Activated naive CD4-positive, alpha-beta T cell treated with anti-CD3 and anti-CD28 coated beads, Interleukin-2, amount 50 U/mL, for 72 hours (primary cell): ENCODE measurements at regions not wholly inside any gene's neighbourhood (a gene's known extent, or its start where the extent isn't known, plus 50 kb on each side); places are given as distances from the start of the nearest gene placed in this dataset.

ENCODE experiments used
- ATAC-seq, 2 donors: fragments of 150-1000 bp; cut with Tn5 transposase; 2 replicates each; pipeline ENCODE4 v1.10.0; 2021; ENCODE audit warnings: mild to moderate bottlenecking in 2 of 2, moderate library complexity in 2 of 2
- DNase-seq, 2 donors: peaks; one replicate each; pipeline ENCODE4 v3.0.0; 2021 to 2022; ENCODE audit warnings: low spot score in 2 of 2
- H3K27ac Mint-ChIP-seq, 2 donors: one replicate each; pipeline ENCODE4 v1.8.0; 2022; ENCODE audit warnings: mild to moderate bottlenecking in 2 of 2, mixed read lengths in 2 of 2
- H3K36me3 Mint-ChIP-seq, 2 donors: one replicate each; pipeline ENCODE4 v1.8.0; 2022; ENCODE audit warnings: mixed read lengths in 2 of 2
- H3K9me3 Mint-ChIP-seq, 2 donors: one replicate each; pipeline ENCODE4 v1.8.0; 2022; ENCODE audit warnings: mixed read lengths in 2 of 2

DNA sequence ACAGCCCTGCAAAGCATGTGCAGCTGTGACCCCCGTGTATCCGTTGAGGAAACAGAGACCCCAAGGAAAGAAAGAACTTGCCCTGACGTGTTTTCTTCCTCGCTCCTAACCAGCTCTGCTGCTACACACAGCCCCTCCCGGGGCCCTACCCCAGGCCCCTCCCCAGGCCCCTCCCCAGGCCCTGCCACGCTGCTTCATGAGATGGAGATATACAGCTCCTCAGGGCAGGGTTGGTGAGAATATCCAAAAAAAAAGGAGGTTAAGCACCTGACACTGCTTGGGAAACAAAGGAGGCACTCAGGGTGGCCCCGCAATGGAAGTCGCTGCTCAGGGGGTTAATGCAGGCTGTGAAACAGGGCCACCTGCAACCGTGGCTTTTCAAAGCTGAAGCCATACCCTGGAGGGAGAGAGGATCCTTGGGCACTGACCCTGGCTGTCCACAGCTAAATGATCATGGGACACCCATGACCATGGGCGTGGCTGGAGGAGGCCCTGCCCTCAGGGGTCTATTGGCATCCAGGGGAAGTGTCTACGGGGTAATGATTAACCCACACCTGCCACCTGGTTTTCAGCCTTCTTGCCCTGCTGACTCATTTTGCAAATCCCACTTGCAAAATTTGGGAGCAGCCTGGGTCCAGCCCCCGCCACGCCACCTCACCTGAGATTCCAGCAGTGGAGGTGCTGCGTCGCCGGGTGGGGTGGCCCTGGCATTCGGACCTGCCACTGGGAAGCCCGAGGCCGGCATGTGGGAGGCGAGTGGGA is 112.1 kb upstream of the ANO1 start:
- Mint-ChIP-seq H3K36me3 (no peaks in the 10 kb centered on the region), H3K27ac (no peak overlapping the region), H3K9me3 (no peaks in the 10 kb centered on the region)
- ATAC-seq (no peak), DNase-seq (no peak)

- Mint-ChIP-seq H3K9me3 (no peaks in the 10 kb centered on the region), H3K27ac (no peak overlapping the region), H3K36me3 (peaks cover 0 to 2% of the 10 kb centered on the region in 2 donors)
- DNase-seq (no peak), ATAC-seq (no peak)
Measured at GRCh38 chr11:69966583-69966835, 111.6 kb upstream of the ANO1 start.

DNA sequence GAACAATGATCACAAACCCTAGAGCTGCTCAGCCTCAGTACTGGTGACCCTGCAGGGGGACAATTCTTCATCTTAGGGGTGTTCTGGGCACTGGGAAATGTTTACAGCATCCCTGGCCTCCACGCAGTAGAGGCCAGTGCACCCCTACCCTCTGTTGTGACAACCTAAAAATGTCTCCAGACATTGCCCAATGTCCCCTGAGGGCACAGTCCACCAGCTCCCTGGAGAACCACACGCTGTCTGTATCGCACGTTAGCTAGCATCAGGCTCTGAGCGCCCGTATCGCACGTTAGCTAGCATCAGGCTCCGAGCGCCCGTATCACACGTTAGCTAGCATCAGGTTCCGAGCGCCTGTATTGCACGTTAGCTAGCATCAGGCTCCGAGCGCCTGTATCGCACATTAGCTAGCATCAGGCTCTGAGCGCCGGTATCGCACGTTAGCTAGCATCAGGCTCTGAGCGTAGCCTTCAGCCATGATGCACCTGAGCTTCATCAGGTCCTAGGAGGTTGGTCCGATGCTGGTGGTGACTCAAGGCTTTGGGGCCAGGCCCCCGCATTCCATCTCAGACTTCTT is 111.1 kb upstream of the ANO1 start:
- Mint-ChIP-seq H3K36me3 (peaks cover 0 to 4% of the 10 kb centered on the region in 2 donors), H3K27ac (no peak overlapping the region), H3K9me3 (no peaks in the 10 kb centered on the region)
- ATAC-seq, result no peak
- no peak for DNase-seq

GRCh38 chr11:69967484-69967883 is 110.6 kb upstream of the ANO1 start:
- H3K9me3 Mint-ChIP-seq, result no peaks in the 10 kb centered on the region
- H3K36me3 Mint-ChIP-seq, result peaks cover 0 to 4% of the 10 kb centered on the region in 2 donors
- H3K27ac Mint-ChIP-seq, result no peak overlapping the region
- DNase-seq (no peak), ATAC-seq (no peak)

- ATAC-seq, result no peak
- peaks cover 0 to 4% of the 10 kb centered on the region in 2 donors for H3K36me3 Mint-ChIP-seq
- DNase-seq, result no peak
- no peak overlapping the region for H3K27ac Mint-ChIP-seq
- H3K9me3 Mint-ChIP-seq, result no peaks in the 10 kb centered on the region
Measured at GRCh38 chr11:69968396-69969347, 109.4 kb upstream of the ANO1 start.

- ATAC-seq, result peak in 1 of 2 donors; percentile 76
- H3K36me3 Mint-ChIP-seq, result peaks cover 0 to 4% of the 10 kb centered on the region in 2 donors
- peak overlapping the region; percentile 85 to 93 for H3K27ac Mint-ChIP-seq
- H3K9me3 Mint-ChIP-seq, result no peaks in the 10 kb centered on the region
- DNase-seq, result no peak
Measured at GRCh38 chr11:69969890-69970784, 108.0 kb upstream of the ANO1 start.

DNA sequence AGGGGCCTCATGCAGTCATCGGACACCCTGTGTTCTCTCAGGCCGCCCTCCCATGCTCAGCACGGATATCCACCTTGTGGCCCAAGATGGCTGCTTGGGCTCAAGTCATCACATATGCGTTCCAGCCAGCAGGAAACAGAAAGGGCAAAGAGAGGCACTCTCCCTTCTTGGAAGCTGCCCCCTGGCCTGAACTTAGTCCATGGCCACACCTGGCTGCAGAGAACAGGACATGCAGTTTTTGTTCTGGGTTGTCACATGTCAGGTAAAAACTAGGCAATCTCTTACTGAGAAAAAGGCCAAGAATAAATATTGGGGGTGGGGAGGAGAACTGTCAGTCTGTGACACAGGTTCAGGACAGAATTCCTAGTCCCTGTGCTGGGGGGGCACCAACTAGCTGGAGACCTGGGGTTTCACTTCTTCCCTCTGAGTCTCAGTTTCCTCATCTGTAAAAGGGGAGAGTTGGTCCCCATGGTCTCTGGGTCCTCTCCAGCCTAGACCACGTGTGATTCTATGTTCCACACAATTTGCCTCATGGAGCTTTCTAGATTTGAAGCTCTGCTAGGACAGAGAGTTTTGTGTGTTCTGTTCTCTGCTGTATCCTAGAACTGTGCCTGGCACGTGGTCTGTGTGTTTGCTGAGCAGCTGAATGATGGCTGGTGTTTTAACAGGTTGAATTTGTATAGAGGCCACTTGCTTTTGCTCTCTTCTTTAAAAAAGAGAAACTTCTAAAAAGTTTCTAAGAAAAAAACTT is 107.2 kb upstream of the ANO1 start:
- Mint-ChIP-seq H3K36me3 (peaks cover 0 to 4% of the 10 kb centered on the region in 2 donors), H3K27ac (peak overlapping the region in 1 of 2 donors; percentile 85), H3K9me3 (no peaks in the 10 kb centered on the region)
- DNase-seq, result no peak
- no peak for ATAC-seq

DNA sequence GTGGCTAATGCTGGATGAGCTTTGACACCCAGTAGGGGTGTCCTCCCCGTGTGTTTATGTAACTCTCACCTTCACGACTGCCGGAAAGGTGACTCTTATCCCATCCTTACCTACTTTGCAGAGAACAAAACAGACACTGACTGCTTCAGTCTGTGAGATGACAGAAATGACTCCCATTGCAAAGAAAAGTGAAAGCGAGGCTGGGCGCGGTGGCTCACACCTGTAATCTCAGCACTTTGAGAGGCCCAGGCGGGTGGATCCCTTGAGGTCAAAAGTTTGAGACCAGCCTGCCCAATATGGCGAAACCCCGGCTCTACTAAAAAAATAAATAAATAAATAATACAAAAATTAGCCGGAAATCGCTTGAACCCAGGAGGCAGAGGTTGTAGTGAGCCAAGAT is 106.4 kb upstream of the ANO1 start:
- Mint-ChIP-seq H3K36me3 (peaks cover 0 to 4% of the 10 kb centered on the region in 2 donors), H3K27ac (peak overlapping the region in 1 of 2 donors; percentile 54), H3K9me3 (no peaks in the 10 kb centered on the region)
- ATAC-seq (peak in 1 of 2 donors; percentile 32), DNase-seq (no peak)

DNA sequence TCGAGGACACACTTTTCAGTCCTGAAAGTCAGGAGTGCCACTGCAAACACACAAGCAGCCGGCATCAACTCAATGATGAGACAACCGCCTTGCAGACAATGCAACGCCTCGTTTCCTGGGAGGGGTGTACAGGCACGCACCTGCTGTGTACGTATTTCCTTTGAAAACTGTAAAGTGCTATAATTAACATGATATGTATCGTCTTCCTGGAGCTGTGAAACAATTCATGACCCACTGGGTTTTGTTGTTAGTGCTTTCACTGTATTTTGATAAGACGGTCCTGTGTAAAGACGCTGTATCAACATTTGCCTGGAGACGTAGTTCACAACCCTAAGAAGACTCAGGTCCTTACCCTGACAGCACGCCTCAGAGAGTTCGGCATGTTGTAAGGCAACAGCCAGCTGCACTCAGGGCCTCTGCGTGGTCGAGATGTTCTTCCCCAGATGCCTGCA is 105.7 kb upstream of the ANO1 start:
- no peaks in the 10 kb centered on the region for H3K9me3 Mint-ChIP-seq
- peaks cover 0 to 4% of the 10 kb centered on the region in 2 donors for H3K36me3 Mint-ChIP-seq
- no peak overlapping the region for H3K27ac Mint-ChIP-seq
- DNase-seq (no peak), ATAC-seq (peak in 1 of 2 donors; percentile 36)

DNA sequence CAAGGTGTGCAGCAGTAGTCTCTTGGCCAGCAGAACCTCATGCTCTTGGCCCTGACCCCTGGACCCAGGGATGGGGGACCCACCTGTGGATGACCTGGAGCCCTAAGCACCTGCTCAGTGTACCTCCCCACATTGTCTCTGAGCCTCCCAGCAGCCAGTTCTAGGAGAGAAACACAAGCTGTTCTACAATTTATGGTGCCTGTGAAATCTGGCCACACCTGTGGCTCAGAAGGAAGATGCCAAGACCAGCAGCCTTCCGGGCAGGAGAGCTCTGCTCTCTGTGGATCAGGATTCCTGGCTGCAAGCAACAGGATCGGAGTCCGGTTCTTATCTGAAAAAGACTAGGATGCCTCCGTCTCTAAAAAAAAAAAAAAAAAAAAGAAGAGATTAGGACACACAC is 103.6 kb upstream of the ANO1 start:
- ATAC-seq (no peak), DNase-seq (no peak)
- no peaks in the 10 kb centered on the region for H3K9me3 Mint-ChIP-seq
- no peak overlapping the region for H3K27ac Mint-ChIP-seq
- H3K36me3 Mint-ChIP-seq, result peaks cover 0 to 4% of the 10 kb centered on the region in 2 donors

- no peak for DNase-seq
- Mint-ChIP-seq H3K36me3 (peaks cover 0 to 4% of the 10 kb centered on the region in 2 donors), H3K27ac (no peak overlapping the region), H3K9me3 (no peaks in the 10 kb centered on the region)
- ATAC-seq, result no peak
Measured at GRCh38 chr11:69975822-69976221, 102.3 kb upstream of the ANO1 start.

- H3K36me3 Mint-ChIP-seq, result no peaks in the 10 kb centered on the region
- ATAC-seq (no peak), DNase-seq (no peak)
Measured at GRCh38 chr11:69976794-69977193, 101.3 kb upstream of the ANO1 start.

DNA sequence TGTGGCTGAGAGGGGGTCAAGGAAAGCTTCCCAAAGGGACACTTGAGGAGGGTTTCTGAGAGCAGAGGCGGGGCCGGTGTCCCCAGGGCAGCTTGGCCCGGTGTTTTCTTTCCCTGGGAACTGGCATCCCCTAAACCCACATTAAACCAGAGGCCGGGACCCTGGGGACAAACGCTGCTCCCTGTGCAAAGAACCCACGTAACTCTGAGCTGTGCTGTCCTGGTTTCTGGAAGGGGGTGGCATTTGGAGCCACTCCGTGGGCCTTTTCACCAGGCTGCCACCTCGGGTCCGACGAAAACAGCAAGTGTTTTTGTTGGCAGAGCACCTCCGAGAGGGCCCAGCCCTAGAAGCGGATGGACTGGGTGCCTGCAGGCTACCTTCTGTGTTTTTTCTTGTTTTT is 100.2 kb upstream of the ANO1 start:
- Mint-ChIP-seq H3K27ac (no peak overlapping the region), H3K9me3 (no peaks in the 10 kb centered on the region), H3K36me3 (no peaks in the 10 kb centered on the region)
- ATAC-seq (no peak), DNase-seq (no peak)

More at GRCh38 chr11:69976794-69977193, 101.3 kb upstream of the ANO1 start:
- Mint-ChIP-seq H3K27ac (no peak overlapping the region), H3K9me3 (no peaks in the 10 kb centered on the region)

GRCh38 chr11:69978841-69979614 is 99.1 kb upstream of the ANO1 start:
- no peak overlapping the region for H3K27ac Mint-ChIP-seq
- no peak for ATAC-seq
- H3K36me3 Mint-ChIP-seq, result no peaks in the 10 kb centered on the region

GRCh38 chr11:69979632-69980031 is 98.5 kb upstream of the ANO1 start:
- H3K9me3 Mint-ChIP-seq, result no peaks in the 10 kb centered on the region
- ATAC-seq, result no peak
- no peaks in the 10 kb centered on the region for H3K36me3 Mint-ChIP-seq
- no peak for DNase-seq
- no peak overlapping the region for H3K27ac Mint-ChIP-seq

More at GRCh38 chr11:69978841-69979614, 99.1 kb upstream of the ANO1 start:
- DNase-seq, result no peak
- no peaks in the 10 kb centered on the region for H3K9me3 Mint-ChIP-seq
